GM19452 (cell line): ENCODE measurements at regions not wholly inside any gene's neighbourhood (a gene's known extent, or its start where the extent isn't known, plus 50 kb on each side); places are given as distances from the start of the nearest gene placed in this dataset.
A peak's percentile ranks its signal among the peaks of the same experiment; 100 is the strongest.
"Not testable (repeated sequence)": the region's sequence is repeated elsewhere in the genome, so short reads cannot be mapped to it uniquely, and the experiment has no call there.

ENCODE experiments used
- ATAC-seq: cut with Tn5 transposase; IDR thresholded peaks from one replicate; pipeline ENCODE4 v1.9.1; 2021; ENCODE audit not compliant: unreplicated experiment

DNA sequence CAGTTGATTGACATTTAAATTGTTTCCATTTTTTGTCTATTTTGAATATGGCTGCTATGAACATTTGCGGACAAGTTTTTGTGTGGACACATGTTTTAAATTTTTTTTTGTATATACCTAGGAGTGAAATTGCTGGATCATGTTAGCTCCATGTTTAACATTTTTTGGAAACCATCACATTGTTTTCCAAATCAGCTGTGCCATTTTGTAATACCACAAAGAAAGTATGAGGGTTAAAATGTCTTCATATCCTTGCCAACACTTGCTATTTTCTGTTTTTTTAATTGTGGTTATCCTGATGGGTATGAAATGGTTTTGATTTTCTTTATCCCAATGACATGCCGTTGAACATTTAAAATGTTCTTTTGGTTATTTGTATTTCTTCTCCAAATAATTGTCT is 52.1 kb downstream of the CARTPT start:
- ATAC-seq: no peak

DNA sequence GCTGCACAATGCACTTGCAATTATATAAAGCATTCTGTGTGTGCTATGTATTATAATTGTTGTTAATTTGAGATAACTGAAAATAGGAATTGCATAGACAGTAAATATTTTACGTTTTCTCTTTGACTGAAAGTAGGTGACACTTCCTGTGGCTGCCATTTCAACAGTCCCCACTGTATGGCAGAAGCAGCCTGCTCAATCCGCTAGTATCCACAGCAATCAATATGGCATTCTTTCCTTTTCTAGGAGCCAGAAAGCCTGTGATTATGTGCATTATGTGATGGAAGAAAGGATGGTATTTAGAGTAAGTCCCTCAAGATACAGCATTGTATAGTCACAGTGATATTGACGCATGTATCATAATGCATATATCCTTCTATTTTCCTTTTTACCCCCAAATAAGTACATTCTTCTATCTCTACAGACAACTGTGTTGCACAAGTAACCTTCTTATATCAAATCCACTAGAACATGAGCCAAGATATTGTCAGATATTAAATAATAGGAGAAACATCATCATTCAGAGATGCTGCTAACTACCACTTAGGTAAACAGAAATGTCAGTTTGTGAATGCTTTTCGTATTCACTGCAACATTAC is 59.7 kb downstream of the CARTPT start:
- no peak for ATAC-seq

DNA sequence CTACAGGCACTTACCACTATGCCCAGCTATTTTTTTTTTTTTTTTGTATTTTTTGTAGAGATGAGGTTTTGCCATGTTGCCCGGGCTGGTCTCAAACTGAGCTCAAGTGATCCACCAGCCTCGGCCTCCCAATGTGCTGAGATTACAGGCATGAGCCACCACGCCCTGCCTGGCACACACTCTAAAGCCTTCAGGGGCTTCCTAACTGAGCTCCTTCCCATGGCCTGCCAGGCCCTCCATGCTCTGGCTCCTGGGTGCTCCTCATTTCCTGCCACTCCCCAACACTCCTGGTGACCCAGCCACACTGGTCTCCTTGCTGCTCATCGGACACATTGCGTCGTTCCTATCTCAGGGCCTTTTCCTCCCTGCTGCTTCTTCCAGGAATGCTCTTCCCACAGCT is 61.5 kb downstream of the CARTPT start:
- no peak for ATAC-seq

DNA sequence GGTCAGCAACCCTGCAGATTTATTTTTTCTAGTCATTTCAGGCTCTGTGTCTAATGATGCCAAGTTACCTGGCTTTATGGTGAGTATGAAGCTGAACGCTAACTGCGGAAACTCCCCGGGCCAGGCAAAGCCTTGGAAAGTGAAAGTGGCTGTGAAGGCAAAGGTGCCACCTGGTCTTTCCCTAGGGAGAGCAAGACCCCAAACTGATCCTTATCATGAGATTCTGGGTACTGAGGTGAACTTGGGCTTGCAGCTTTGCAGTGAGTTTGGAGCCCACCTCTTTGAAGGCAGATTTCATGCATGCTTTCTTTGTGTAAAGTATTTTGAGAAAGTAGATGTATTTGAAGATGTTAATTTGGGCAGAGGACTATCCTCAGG is 63.3 kb downstream of the CARTPT start:
- ATAC-seq: peak; percentile 25

DNA sequence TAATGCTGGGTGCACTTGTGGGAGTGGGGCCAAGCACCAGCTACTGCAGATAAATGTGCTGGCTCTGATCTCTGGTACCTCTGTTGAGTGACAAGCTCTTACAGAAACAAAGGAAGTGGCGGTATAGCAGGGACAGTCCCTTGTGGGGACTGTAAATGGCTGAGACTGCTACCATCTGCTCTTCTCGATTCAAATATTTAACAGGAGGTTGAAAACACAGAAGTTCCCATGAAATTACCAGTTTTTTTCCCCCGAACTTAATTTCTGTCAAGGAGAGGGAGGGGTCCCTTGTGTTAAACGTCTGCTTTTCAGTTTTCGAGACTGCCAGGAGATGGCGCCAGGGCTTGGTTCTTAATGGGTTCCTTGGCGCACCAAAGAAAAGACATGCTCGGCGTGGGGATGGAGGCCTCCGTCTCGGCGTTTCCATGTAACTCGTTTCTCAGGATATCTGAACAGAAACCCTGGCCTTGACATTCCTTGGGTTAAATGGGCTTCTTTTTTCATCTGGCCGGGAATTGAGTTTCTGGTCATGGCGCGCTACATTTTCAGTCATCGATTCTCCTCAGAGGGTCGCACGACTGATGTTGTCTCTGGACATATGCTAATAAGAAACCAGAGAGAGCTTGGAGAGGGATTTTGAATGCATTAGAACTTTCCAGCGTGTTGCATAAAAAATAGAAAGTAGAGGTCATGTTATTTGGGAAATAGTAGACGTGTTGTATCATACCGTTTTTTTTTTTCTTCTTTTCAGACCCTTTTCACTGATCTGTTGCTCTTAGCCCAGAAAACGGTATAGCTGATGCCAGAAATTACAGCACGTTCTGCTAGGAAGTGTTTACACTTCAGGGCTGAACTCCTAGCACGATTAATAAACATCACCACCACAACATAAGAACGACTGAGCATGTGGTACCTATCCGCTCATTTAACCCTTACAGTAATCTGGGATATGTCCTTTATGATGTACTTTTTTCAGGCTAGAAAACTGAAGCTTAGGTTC is 64.0 kb downstream of the CARTPT start:
- ATAC-seq: peak; percentile 95

DNA sequence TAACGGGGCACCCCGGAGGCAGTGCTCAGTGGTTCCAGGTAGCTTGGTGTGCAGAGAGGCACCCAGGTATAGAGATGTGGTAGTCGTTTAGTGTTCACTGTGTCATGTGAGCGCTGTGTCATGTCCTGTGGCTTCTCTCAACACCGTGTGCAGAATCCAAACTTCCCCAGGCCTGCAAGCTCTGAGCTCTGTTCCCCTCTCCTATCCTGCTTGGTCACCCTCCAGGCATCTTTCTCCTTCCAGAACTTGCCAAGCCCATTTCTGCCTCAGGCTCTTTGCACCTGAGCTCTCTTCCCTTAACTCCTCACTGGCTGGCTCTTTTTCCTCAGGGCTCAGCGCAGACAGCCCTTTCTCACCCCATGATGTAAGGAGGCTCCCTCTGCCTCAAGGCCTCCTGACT is 64.8 kb downstream of the CARTPT start:
- ATAC-seq: no peak

DNA sequence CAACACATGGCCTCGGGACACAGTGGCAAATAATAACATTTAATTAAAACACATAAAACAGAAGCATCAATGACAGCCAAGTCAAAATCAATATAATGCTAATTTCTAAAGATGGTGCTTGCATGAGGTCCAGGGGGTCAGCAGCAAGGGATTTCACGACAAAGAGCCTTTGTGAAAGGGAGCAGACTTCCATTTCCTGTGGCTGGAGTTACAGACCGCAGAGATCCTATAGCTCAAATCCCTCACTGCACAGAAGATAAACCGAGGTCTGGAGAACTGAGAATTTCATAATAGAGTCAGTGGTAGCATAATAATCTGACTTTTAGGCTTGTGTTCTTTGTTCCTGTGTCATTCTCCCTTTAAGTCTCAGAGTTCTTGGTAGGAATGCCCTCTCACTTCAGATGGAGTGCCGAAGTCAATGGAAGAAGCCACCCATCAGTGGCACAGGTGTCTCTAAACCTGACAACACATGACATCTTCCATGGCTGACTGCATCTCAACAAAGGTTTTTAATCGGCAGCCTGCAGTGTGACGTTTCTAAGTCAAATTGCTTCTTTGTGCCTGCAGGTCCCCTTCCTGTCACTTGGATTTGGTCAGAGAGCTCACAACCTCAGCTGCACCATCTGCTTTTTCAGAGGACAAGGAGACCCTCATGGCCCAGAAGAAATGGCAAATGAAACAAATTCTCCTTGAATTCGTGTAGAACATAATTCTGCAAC is 67.4 kb downstream of the CARTPT start:
- no peak for ATAC-seq

DNA sequence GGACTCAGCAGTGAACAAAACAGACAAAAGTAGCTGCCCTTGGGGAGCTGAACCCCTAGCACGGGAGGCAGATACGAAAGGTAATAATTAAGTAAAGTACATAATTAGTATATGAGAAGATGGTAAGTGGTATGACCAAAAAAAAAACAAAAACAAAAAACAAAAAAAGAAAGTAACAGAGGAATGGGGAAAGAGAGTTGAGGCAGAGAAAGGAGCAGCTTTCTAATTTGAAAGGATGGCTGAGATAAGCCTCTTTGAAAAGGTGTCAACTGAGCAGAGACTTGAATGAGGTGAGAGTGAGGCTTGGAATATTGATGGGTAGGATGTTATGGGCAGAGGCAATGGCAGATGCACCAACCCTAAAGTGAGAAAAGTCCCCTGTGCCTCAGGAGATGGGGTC is 69.7 kb downstream of the CARTPT start:
- no peak for ATAC-seq

DNA sequence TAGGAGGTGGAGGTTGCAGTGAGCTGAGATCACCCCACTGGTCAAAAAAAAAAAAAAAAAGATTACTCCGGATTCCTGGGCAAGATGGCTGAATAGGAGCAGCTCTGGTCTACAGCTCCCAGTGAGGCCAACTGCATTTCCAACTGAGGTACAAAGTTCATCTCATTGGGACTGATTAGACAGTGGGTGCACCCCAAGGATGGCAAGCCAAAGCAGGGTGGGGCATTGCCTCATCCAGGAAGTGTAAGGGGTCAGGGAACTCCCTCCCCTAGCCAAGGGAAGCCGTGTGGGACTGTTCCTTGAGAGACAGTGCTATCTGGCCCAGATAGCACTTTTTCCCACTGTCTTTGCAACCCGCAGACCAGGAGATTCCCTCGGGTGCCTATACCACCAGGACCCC is 70.7 kb downstream of the CARTPT start:
- ATAC-seq: no peak

DNA sequence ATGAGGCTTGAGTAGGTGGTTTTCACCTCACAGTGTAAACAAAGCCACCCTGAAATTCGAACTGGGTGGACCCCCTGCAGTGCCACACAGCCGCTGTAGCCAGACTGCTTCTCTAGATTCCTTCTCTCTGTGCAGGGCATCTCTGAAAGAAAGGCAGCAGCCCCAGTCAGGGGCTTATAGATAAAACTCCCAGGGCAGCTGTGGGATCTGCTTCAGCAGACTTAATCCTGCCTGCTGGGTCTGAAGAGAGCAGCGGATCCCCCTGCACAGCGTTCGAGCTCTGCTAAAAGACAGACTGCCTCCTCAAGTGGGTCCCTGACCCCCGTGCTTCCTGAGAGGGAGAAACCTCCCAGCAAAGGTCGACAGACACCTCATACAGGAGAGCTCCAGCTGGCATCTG is 71.4 kb downstream of the CARTPT start:
- ATAC-seq: no peak

DNA sequence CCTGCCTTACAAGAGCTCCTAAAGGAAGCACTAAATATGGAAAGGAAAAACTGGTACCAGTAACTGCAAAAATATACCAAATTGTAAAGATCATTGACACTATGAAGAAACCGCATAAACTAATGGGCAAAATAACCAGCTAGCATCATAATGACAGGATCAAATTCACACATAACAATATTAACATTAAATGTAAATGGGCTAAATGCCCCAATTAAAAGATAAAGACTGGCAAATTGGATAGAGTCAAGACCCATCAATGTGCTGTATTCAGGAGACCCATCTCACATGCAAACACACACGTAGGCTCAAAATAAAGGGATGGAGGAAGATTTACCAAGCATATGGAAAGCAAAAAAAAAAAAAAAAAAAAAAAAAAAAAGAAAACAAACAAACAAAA is 73.0 kb downstream of the CARTPT start:
- ATAC-seq: not testable (repeated sequence)

DNA sequence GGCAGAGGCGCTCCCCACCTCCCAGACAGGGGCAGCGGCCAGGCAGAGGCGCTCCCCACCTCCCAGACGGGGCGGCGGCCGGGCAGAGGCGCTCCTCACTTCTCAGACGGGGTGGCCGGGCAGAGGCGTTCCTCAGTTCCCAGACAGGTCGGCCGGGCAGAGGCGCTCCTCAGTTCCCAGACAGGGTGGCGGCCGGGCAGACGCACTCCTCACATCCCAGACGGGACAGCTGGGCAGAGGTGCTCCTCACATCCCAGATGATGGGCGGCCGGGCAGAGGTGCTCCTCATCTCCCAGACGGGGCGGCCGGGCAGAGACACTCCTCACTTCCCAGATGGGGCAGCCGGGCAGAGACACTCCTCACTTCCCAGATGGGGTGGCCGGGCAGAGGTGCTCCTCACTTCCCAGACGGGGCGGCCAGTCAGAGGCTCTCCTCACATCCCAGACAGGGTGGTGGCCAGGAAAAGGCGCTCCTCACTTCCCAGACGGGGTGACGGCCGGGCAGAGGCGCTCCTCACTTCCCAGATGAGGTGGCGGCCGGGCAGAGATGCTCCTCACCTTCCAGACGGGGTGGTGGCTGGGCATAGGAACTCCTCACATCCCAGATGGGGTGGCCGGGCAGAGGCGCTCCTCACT is 75.1 kb downstream of the CARTPT start:
- ATAC-seq: no peak

DNA sequence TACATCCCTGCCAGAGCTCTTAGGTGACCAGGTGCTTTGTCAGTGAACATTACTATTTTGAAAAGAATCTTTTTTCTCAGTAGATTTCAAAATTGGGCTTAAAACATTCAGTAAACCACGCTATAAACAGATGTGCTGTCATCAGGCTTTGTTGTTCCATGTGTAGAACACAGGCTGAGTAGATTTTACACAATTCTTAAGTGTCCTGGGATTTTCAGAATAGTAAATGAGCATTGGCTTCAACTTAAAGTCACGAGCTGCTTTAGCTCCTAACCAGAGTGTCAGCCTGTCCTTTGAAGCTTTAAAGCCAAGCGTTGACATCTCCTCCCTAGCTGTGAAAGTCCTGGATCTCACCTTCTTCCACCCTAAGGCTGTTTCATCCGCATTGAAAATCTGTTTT is 83.6 kb downstream of the CARTPT start:
- ATAC-seq: no peak

DNA sequence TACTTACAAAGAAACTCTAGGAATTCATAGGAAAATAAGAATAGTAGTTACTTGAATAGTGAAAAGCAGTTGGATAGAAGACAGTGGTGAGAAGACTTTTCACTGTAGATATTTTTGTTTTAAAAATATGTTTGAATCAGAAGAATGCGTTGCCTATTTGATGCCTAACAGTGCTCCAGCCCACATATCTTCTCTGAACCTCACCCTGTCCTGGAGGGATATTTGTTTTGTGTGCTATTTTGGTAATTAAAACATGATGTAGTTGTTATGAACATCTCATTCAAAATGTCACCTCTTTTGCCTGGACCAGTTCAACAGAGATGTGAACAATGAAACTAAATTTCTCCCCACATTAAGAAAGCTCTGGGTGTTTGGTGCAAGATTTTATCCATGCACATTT is 87.6 kb downstream of the CARTPT start:
- ATAC-seq: no peak

DNA sequence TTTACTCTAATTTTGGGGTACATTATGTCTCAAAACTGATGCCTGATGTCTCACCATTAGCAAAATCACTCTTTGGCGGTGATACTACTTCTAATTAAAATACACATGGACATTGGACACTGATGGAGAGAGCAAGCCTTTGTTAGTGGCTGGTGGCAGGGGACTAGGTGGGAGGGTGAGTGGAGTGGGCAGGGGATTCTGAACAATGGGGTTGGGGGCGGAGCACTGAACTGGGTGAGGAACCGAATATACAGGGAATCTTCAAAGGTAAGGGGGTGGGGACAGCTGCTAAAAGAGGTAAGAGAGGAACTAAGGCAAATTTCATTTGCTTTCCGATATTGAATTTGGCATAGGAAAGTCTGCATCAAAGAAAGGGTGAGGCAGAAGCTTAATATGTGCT is 88.8 kb downstream of the CARTPT start:
- no peak for ATAC-seq

DNA sequence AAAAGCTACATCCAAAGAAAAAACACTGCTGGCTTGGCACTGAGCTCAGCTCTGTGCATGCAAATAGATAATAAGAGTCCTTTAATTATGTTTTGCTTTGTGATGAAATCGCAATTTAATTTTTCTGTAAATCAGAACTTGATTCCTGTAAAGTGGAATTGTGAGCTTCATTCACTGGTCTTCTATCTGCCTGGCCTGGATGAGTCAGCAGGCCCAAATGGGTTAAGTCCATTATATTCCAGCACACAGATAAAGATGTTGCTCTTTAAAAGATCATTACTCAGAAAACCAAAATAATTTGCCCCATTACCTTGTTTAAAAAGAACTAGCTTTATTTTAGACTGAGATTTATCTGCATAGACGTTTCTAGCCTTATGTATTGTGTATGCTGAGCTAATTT is 90.4 kb downstream of the CARTPT start:
- ATAC-seq: no peak

DNA sequence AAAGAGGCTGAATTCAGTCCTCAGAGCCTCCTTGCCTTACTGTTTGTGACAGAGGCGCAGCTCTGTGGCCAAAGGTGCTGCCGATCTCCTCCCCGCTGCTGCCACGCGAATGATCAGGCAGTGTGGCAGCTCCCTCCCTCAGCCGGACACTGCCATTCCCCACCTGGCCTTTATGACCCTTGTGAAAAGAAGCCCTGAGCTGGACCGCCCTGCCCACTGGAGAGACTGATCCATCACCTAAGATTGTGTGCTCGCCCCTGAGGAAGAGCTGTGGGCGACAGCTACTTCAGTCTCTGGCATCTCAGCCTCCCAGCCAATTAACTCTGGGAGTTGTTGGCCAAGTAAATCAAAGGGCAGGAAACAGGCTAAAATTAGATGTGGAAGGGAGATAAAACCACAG is 90.9 kb downstream of the CARTPT start:
- no peak for ATAC-seq

DNA sequence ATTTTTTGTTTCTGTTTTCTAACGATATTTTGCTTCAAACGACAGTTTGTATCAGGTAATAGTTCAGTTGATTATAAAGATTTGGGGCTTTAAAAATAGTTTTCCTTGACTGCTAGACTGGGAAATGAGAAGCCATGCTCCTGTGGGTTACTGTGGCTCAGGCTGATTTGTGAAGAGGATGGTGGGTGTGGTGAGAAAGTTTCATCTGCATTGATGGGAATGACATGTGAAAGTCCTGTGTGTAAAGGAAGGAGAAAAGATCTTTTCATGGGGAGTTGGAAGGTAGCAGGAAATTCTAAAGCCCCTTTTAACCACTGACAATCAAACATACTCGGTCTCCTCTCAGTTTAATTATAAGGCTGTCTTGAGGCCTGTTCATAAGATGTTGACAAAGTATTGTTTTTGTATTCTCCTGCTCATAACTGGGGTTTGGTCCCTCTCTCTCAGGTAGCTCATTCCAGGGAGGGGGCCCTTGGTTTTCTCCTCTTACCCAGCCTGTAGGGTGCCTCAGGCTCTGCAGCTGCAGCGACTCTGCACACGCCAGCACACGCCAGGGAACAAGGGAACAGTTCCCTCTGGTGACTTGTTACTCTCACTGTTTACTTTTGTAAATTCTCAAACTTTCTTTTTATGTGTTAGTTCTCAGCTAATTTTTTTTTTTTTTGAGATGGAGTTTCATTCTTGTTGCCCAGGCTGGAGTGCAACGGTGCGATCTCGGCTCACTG is 91.6 kb downstream of the CARTPT start:
- ATAC-seq: no peak

DNA sequence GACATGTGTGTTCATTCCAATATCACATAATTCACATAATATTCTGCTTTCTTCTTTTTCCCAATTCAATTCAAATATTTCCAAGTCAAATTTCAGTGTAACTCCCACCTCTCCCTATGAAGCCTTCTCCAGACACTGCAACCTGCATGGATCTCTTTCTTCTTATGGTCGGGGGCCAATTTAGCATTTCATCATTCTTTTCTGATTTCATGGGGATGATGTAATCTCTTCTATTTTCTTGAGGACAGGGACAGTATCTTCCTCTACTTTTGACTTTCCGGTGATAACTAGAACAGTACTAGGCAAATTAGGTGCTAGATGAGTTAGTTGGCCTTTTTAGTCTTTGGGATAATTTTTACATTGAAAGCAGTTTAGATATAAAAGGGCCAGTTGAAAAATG is 92.7 kb downstream of the CARTPT start:
- ATAC-seq: no peak

DNA sequence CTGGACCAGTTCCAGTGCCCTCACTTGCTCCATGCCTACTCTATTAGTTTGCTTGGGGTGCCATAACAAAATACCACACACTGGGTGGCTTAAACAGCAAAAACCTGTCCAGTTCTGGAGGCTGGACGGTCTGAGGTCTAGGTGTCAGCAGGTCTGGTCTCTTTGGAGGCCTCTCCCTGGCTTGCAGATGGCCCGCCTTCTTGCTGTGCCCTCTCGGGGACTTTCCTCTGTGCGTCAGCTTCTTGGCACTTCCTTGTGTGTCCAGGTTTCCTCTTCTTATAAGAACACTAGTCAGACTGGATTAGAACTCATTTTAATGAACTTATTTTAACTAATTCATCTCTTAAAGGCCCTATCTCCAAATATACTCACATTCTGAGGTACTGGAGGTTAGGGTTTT is 97.2 kb downstream of the CARTPT start:
- ATAC-seq: no peak

DNA sequence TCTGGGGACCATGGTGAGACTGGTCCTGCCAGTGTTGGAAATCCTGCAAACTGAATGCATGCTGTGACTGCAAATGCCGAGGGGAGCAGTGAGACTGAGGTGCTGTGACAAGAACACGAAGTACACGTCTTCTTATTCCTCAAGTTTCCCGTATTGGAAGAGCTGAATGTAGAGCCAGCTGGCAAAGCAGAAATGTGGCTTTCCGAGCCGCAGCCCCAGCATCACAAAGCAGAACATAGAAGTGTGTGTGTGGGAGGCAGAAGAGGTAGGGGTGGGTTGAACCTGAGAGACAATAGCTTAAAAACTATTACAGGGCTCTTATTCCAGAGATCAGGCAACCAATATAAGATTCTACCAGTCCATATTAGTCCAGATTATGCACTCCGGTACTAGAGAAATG is 98.8 kb downstream of the CARTPT start:
- no peak for ATAC-seq
